GM19043 (cell line): ENCODE measurements at regions not wholly inside any gene's neighbourhood (a gene's known extent, or its start where the extent isn't known, plus 50 kb on each side); places are given as distances from the start of the nearest gene placed in this dataset.
"Not testable (repeated sequence)": the region's sequence is repeated elsewhere in the genome, so short reads cannot be mapped to it uniquely, and the experiment has no call there.

ENCODE experiments used
- ATAC-seq: cut with Tn5 transposase; IDR thresholded peaks from one replicate; pipeline ENCODE4 v1.9.1; 2021; ENCODE audit warnings: low read depth; ENCODE audit not compliant: unreplicated experiment

- not testable (repeated sequence) for ATAC-seq
Measured at GRCh38 chr21:6092401-6092800, 4429.0 kb upstream of the TPTE start.

DNA sequence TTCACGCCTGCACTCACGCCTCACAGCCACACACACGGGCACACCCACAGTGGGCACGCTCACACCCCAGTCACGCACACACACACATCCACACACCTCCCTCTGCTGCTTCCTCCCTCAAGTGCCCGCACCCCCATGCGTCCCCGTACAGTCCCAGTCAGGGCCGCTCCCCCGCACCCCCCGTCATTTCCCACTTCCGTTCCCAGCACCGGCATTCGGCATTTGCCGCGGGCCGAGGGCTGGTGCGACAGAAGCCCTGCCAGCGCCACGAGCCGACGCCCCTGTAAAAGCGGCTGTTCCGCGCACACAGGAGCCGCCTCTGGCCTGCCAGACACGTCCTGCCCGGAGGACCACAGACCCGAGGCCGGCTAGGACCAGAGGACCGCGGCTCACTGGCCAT lies 4428.0 kb upstream of the TPTE start:
- ATAC-seq = not testable (repeated sequence)

DNA sequence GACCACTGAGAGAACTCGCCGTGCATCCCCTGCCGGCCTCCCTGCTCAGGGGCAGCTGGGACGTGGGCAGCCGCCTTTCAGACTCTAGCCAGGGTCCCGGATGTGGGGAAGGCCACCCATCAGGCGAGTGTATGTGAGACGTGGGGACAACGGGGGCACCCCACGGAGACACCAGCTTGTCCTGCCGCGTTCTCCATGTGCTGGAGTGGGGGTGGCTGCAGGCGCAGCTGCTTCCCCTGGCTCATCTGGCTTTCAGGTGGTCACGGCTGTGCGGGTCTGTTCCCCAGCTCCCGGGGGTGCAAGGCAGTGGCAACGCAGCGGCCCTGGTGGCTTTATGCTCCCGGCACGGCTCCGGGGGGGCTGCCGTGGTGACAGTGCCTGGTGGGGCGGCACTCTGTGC lies 4427.5 kb upstream of the TPTE start:
- ATAC-seq = not testable (repeated sequence)

DNA sequence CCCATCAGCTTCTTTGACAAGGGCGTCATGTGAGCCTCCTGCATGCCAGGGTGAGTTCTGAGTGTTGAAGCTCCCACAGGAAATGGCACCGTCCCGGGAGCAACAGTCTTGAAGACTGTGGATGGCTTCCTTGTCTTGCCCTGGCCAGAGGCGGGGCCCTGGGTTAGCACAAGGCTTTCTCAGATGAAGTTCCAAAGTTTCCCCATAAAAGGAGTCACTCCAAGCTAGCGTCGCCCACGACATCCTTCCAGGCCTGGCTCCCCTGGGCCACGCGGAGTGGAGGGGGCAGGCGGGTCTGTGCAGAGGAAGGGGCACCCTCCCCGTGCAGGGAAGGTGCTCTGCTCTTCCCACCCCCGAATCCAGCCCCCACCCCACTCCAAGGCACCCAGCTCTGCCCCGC lies 4426.1 kb upstream of the TPTE start:
- not testable (repeated sequence) for ATAC-seq

DNA sequence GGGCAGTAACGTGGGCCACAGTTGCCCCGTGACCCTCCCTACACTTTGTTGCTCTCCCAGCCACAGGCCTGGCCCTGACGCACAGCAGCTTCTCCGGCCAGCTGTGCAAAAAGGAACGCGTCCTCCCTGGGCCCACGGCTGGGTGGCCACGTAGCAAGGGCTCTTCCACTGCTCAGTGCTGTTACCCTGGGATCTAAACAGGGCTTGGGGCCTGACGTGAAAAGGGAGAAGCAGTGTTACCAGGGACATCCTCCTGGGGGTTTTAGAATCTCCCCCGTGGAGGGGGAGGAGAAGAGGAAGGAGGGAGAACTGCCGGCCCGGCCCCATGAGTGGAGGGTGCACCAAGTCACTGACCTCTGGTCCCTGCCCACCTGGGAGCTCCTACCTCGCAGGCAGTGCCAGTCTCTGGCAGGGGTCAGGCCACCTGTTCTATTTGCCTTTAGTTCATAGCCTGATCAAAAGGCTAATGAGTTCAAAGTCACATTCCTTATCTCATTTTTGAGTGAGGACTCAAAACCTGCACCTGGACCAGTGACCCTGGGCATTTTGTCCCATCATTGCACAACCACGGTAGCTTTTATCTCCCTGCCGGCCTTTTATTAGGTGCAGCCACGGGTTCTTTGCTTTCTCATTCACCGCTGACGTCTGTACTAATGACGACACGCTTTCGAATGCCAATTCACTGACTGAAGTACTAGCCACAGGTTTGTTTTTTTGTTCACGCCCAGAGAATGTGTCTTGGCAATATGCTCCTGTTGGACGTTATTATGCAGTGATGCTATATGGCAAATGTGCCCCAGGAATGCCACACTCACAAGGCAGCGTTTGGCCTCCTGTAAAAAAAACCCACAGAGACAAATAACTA lies 4424.6 kb upstream of the TPTE start:
- not testable (repeated sequence) for ATAC-seq

DNA sequence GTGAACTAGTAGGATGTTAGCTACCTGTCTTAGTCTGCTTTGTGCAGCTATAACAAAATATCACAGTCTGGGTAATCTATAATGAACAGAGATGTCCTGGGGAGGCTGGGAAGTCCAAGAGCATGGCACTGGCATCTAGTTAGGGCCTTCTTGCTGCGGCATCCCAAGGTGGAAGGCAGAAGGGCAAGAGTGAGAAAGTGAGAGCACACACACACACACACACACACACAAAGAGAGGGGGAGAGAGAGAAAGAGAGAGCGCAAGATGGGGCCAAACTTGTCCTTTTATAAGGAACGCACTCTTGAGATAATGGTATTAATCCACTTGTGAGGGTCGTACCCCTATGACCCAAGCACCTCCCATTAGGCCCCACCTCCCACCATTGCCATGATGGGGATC lies 4423.6 kb upstream of the TPTE start:
- not testable (repeated sequence) for ATAC-seq

DNA sequence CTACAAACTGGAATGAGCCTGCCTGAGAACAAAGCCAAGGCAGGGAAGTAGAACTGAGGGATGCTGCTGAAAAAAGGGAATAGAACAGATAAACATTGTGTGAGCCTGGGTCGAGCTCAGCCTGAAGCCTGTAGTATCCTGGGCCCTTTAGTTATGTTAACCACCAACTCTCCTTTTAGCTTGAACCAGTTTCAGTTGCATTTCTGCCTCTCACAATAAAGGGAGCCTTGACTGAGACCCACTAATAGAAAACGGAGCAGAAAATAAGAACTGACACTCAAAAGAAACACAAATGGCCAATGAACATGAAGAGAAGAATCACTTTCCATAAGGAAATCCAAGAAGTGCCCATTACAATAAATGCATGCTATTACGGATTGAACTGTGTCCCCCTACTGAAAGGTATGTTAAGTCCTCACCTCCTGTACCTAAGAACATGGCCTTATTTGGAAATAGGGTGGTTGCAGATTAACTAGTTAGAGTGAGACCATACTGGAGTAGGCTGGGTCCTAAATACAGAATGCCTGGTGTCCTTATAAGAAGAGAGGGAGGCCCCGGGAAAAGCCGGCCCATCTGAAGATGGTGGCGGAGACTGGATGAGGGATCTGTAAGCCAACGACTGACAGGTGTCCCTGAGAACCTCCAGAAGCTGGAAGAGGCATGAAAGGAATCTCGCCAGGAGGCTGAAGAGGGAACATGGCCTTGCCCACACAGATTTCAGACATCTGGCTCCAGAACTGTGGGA lies 4423.0 kb upstream of the TPTE start:
- ATAC-seq = peak; percentile 51

DNA sequence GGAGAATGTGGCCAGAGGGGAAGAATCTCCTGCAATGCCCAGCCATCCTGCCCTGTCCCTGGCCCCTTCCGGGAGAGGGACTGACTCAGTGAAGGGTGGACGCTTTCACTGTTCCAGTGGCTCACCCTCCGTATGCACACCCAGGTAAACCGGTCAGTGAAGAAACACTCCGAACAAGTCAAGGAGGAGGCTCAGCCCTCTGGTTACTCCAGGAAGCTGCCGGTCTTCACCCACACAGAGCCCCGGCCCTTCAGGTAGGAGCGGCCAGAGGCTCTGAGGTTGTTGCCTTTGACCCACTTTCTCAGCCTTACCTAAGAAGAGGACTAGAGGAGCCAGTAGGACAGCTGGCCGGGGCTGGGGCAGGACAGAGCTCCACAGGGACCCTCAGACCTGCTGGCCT lies 4419.8 kb upstream of the TPTE start:
- ATAC-seq = not testable (repeated sequence)

DNA sequence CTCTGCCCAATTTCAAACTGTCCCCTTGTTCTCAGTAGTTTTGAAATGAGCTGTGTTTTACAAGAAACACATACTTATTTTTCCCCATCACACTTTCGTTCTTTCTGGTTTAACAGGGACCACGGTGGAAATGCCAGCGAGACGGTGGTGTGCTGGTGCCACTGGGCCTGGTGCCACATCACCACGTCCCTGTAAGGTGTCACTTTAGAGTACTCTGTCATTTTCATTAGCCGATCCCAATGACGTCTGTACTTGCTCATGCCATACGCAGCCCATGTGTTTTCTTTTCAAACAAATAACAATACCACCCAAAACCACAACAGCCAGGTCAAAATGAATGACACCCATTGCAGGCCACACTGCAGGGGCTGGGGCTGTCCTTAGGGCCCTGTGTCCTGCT lies 4416.8 kb upstream of the TPTE start:
- ATAC-seq = not testable (repeated sequence)

GRCh38 chr21:6106686-6107567 lies 4414.5 kb upstream of the TPTE start:
- ATAC-seq = not testable (repeated sequence)

- not testable (repeated sequence) for ATAC-seq
Measured at GRCh38 chr21:6108894-6109293, 4412.5 kb upstream of the TPTE start.

GRCh38 chr21:6109774-6110173 lies 4411.6 kb upstream of the TPTE start:
- not testable (repeated sequence) for ATAC-seq

DNA sequence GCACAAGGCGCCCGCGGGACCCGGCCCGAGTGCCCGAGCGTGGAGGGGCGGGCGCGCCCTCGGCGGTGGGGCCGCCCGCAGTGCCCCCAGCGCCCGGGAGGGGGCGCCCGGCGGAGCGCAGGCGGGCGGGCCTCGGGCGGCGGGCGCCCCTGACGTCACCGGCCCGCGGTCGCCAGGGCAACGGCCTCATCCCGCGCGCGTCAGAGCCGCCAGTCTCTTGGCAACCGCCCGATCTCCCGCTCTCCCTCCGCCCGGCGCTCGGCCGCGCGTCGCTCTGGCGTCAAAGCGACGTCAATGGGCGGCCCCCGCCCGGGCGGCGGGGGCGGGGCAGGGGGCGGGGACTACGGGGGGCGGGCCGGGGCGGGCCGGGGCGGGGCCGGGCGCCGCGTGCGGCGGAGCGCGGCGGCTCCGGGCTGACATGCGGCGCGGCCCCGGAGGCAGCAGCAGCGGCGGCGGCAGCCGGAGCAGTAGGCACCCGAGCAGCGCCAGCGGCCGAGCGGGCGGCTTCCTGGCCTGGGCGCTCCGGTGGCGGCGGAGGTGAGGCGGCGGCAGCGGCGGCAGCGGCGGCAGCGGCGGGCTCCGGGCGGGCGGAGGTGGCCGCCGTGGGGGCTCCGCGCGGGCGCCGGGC lies 4410.6 kb upstream of the TPTE start:
- ATAC-seq = peak; percentile 70

DNA sequence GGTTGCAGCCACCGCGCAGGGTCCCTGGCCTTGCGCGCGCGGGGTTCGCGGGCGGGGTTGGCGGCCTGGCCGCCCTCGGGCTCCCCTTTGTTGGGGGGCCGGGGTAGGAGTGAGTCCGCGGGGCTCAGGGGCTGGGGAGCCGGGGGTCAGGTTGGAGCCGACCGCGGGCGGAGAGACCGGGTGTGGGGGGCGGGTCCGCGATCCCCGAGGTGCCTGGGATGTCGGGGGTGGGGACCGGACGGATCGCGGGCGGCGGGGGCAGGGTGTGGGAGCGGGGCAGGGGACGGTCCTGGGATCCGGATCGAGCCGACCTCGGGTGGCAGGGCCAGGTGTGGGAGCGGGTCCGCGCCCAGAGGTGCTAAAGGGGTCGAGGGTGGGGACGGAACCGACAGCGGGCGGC lies 4410.0 kb upstream of the TPTE start:
- not testable (repeated sequence) for ATAC-seq

GRCh38 chr21:6118336-6118735 lies 4403.0 kb upstream of the TPTE start:
- ATAC-seq = not testable (repeated sequence)

DNA sequence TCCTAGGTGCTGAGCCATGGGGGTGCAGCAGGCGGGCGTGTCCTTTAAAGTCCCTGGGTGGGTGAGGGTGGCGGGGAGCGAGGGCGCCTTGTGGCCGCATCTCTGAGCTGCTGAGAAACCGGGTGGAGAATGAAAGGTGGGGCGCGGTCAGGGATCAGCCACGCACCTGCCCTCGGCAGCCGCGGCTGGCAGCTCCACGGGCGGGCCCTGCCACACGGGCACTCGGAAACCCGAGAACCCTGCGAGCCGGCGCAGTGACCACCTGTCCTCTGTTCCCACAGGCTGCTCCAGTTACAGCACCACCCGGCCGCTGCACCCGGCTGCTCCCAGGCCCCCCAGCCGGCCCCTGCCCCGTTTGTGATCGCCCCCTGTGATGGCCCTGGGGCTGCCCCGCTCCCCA lies 4400.5 kb upstream of the TPTE start:
- not testable (repeated sequence) for ATAC-seq

DNA sequence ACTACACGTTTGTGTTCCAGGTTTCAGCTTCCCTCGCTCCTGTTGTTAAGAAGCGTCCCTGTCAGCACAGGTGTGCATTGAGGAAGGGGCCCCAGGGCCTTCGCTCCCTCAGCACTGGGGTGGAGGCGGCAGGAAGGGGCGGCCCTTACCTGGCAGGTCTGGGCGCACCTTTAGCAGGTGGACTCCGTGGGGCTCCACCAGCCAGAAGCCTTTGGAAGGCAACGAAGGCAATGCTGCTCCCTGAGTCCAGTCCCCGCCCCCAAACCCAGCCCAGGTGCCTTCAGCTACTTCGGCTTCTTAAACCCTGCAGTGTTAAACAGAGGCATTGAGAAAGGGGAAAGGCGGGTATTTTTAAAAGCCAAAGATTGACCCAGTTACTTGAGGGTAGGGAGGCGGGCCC lies 4398.8 kb upstream of the TPTE start:
- not testable (repeated sequence) for ATAC-seq

- ATAC-seq = not testable (repeated sequence)
Measured at GRCh38 chr21:6123224-6123623, 4398.2 kb upstream of the TPTE start.

- ATAC-seq = not testable (repeated sequence)
Measured at GRCh38 chr21:6125549-6126240, 4395.7 kb upstream of the TPTE start.
